GM18909 (cell line): ENCODE measurements at regions not wholly inside any gene's neighbourhood (a gene's known extent, or its start where the extent isn't known, plus 50 kb on each side); places are given as distances from the start of the nearest gene placed in this dataset.

Experiments used
- ATAC-seq: cut with Tn5 transposase; IDR thresholded peaks from one replicate; pipeline ENCODE4 v1.9.1; 2021; ENCODE audit warnings: mild to moderate bottlenecking; ENCODE audit not compliant: unreplicated experiment, poor library complexity

- ATAC-seq, result no peak
Measured at GRCh38 chr1:59015708-59016107, 231.9 kb upstream of the JUN start.

GRCh38 chr1:59016390-59016789, 232.5 kb upstream of the JUN start:
- no peak for ATAC-seq

- no peak for ATAC-seq
Measured at GRCh38 chr1:59017501-59018231, 233.8 kb upstream of the JUN start.

GRCh38 chr1:59018446-59018845, 234.6 kb upstream of the JUN start:
- ATAC-seq, result no peak

GRCh38 chr1:59018860-59019259, 235.0 kb upstream of the JUN start:
- ATAC-seq, result no peak

GRCh38 chr1:59020151-59020997, 236.5 kb upstream of the JUN start:
- peak; percentile 90 for ATAC-seq

GRCh38 chr1:59022199-59022598, 238.4 kb upstream of the JUN start:
- no peak for ATAC-seq

GRCh38 chr1:59022799-59023198, 239.0 kb upstream of the JUN start:
- no peak for ATAC-seq

GRCh38 chr1:59025201-59025600, 241.4 kb upstream of the JUN start:
- no peak for ATAC-seq

- peak; percentile 83 for ATAC-seq
Measured at GRCh38 chr1:59025898-59026426, 242.1 kb upstream of the JUN start.

GRCh38 chr1:59026472-59026948, 242.7 kb upstream of the JUN start:
- peak; percentile 19 for ATAC-seq

GRCh38 chr1:59027177-59027576, 243.3 kb upstream of the JUN start:
- ATAC-seq, result no peak

GRCh38 chr1:59028048-59028447, 244.2 kb upstream of the JUN start:
- ATAC-seq, result no peak

- ATAC-seq, result no peak
Measured at GRCh38 chr1:59029411-59030167, 245.7 kb upstream of the JUN start.

- ATAC-seq, result no peak
Measured at GRCh38 chr1:59032228-59032627, 248.4 kb upstream of the JUN start.

- no peak for ATAC-seq
Measured at GRCh38 chr1:59033761-59034160, 249.9 kb upstream of the JUN start.

- no peak for ATAC-seq
Measured at GRCh38 chr1:59034925-59035324, 251.1 kb upstream of the JUN start.

GRCh38 chr1:59039551-59039950, 255.7 kb upstream of the JUN start:
- no peak for ATAC-seq

- ATAC-seq, result no peak
Measured at GRCh38 chr1:59040486-59040885, 256.4 kb upstream of the FGGY start.

- no peak for ATAC-seq
Measured at GRCh38 chr1:59041646-59042277, 255.1 kb upstream of the FGGY start.
